ENCODE measurements at regions not wholly inside any gene's neighbourhood (a gene's known extent, or its start where the extent isn't known, plus 50 kb on each side); places are given as distances from the start of the nearest gene placed in this dataset.
A peak's percentile ranks its signal among the peaks of the same experiment; 100 is the strongest.
"Not testable (repeated sequence)": the region's sequence is repeated elsewhere in the genome, so short reads cannot be mapped to it uniquely, and the experiment has no call there.

DNA sequence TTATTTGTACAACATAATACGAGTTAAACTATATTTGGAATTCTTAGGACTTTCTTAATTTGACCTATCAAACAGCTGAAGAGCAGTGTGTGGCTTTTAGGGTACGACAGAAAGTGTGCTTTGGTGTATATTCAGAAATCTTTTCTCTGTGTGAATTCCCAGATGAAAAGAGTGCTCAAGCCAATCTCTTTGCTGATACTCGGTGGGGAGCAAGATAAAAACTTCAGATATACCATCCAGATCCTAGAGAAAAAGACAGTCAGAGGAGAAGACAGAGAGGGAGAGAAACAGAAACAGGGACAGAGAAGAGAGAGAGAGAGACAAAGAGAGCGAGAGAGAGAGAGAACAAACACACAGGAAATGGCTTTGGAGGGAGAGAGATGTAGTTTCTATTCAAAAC, 658.3 kb upstream of the CPEB2 start:
- H3K4me3 Mint-ChIP-seq = no peak overlapping the region
- TF ChIP-seq, protein P1, sequence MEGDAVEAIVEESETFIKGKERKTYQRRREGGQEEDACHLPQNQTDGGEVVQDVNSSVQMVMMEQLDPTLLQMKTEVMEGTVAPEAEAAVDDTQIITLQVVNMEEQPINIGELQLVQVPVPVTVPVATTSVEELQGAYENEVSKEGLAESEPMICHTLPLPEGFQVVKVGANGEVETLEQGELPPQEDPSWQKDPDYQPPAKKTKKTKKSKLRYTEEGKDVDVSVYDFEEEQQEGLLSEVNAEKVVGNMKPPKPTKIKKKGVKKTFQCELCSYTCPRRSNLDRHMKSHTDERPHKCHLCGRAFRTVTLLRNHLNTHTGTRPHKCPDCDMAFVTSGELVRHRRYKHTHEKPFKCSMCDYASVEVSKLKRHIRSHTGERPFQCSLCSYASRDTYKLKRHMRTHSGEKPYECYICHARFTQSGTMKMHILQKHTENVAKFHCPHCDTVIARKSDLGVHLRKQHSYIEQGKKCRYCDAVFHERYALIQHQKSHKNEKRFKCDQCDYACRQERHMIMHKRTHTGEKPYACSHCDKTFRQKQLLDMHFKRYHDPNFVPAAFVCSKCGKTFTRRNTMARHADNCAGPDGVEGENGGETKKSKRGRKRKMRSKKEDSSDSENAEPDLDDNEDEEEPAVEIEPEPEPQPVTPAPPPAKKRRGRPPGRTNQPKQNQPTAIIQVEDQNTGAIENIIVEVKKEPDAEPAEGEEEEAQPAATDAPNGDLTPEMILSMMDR (IDR thresholded peaks at IDR 0.05) = no peak
- no peaks in the 10 kb centered on the region for H3K9me3 Mint-ChIP-seq
- H3K27ac Mint-ChIP-seq = no peak overlapping the region
- H3K27me3 Mint-ChIP-seq (ENCODE audit: low read depth, poor library complexity) = peaks cover 11% of the 10 kb centered on the region
- H3K36me3 Mint-ChIP-seq (ENCODE audit: low read depth) = no peaks in the 10 kb centered on the region
- no peaks in the 10 kb centered on the region for H3K4me1 Mint-ChIP-seq
- no peak for DNase-seq

DNA sequence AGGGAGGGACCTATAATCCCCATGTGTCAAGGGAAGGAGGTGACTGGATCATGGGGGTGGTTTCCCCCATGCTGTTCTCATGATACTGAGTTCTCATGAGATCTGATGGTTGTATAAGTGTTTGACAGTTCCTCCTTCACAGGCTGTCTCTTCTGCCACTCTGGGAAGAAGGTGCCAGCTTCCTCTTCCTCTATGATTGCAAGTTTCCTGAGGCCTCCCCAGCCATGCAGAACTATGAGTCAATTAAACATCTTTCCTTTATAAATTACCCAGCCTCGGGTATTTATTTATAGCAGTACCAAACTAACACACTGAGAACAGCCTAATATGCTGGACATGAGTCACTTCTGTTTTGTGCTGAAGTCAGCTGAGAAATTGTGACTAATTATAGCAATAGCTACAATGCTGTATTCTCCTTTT, 656.9 kb upstream of the CPEB2 start:
- H3K4me1 Mint-ChIP-seq = no peaks in the 10 kb centered on the region
- no peaks in the 10 kb centered on the region for H3K9me3 Mint-ChIP-seq
- no peak for DNase-seq
- peaks cover 6% of the 10 kb centered on the region for H3K27me3 Mint-ChIP-seq (ENCODE audit: low read depth, poor library complexity)
- H3K36me3 Mint-ChIP-seq (ENCODE audit: low read depth) = no peaks in the 10 kb centered on the region
- H3K4me3 Mint-ChIP-seq = no peak overlapping the region
- H3K27ac Mint-ChIP-seq = peak overlapping the region; percentile 67
- TF ChIP-seq, protein P1 (IDR thresholded peaks at IDR 0.05) = no peak

DNA sequence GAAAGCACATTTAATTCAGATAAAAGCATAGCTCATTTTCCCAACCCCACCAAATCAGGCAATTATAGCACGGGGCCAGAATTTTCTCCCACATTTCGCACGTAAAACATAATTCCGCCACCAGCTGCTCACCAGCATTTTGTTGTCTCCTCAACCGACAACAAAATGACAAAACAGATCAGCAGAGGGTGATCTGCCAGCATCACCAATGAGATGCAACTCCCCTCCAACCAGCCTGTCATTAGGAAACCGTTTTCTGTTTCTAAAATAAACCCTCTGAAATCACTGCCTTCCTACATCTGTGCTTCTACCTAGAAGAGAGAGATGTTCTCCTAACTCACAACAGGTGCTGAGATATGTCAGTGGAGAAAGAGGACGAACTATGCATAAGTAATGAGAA, 654.8 kb upstream of the CPEB2 start:
- Mint-ChIP-seq H3K4me1 (no peaks in the 10 kb centered on the region), H3K27me3 (ENCODE audit: low read depth, poor library complexity) (peaks cover 3% of the 10 kb centered on the region), H3K36me3 (ENCODE audit: low read depth) (no peaks in the 10 kb centered on the region), H3K4me3 (no peak overlapping the region), H3K27ac (no peak overlapping the region), H3K9me3 (no peaks in the 10 kb centered on the region)
- TF ChIP-seq, protein P1 (IDR thresholded peaks at IDR 0.05) = no peak
- DNase-seq = no peak

DNA sequence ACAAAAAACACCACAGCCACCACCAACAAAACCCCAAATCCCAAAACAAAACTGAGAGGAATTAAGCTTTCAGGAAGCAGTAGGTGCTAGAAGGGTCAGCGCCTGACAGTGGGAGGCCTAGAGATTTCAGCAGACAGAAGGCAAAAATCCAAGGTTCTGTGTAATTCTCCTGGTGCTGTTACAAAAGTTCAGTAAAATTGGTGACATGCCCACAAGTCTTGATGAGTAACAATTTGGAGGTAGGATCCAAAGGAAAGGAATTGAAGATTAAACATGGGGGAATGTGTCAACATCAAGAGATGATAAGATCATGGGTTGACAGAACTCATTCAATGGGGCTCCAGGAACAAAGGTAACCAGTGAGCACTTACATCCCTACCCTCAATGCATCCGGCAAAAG, 653.8 kb upstream of the CPEB2 start:
- Mint-ChIP-seq H3K4me1 (no peaks in the 10 kb centered on the region), H3K27ac (no peak overlapping the region), H3K9me3 (no peaks in the 10 kb centered on the region), H3K27me3 (ENCODE audit: low read depth, poor library complexity) (peaks cover 6% of the 10 kb centered on the region), H3K36me3 (ENCODE audit: low read depth) (no peaks in the 10 kb centered on the region), H3K4me3 (no peak overlapping the region)
- DNase-seq = no peak
- TF ChIP-seq, protein P1 (IDR thresholded peaks at IDR 0.05) = no peak

DNA sequence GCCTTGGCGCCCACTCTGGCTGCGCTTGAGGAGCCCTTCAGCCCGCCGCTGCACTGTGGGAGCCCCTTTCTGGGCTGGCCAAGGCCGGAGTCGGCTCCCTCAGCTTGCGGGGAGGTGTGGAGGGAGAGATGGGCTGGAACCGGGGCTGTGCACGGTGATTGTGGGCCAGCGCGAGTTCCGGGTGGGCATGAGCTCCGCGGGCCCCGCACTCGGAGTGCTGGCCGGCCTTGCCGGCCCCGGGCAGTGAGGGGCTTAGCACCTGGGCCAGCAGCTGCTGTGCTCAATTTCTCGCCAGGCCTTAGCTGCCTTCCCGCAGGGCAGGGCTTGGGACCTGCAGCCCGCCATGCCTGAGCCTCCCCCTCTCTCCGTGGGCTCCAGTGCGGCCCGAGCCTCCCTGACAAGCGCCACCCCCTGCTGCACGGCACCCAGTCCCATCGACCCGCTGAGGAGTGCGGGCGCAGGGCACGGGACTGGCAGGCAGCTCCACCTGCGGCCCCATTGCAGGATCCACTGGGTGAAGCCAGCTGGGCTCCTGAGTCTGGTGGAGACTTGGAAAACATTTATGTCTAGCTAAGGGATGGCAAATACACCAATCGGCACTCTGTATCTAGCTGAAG, 643.6 kb upstream of the CPEB2 start:
- not testable (repeated sequence) for H3K9me3 Mint-ChIP-seq; H3K4me3 Mint-ChIP-seq; H3K36me3 Mint-ChIP-seq (ENCODE audit: low read depth); DNase-seq; H3K27me3 Mint-ChIP-seq (ENCODE audit: low read depth, poor library complexity); H3K27ac Mint-ChIP-seq; H3K4me1 Mint-ChIP-seq

DNA sequence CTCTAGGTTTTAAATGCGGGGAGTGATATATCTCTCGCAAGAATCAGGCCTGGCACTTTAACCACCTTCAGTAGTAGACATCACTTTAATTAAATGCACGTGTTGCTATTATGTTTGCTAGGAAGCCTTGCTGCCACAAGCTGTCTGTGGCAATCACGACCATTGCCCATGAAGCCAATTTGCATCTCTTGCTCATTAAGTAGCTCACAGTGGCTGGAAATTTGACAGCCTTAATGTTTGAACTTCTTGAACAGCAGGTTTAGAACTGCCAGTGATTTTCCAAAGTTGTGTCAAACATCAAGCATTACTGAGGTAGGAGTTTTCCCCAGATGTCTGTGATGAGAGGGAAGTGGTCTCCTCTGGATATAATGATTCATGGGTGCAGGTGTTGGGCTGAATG, 642.3 kb upstream of the CPEB2 start:
- no peaks in the 10 kb centered on the region for H3K36me3 Mint-ChIP-seq (ENCODE audit: low read depth)
- H3K27me3 Mint-ChIP-seq (ENCODE audit: low read depth, poor library complexity) = peaks cover 4% of the 10 kb centered on the region
- H3K27ac Mint-ChIP-seq = no peak overlapping the region
- no peak for DNase-seq
- H3K4me3 Mint-ChIP-seq = no peak overlapping the region
- TF ChIP-seq, protein P1 (IDR thresholded peaks at IDR 0.05) = no peak
- peaks cover 4% of the 10 kb centered on the region for H3K9me3 Mint-ChIP-seq
- H3K4me1 Mint-ChIP-seq = no peaks in the 10 kb centered on the region
